MM.1S (cell line): ENCODE measurements at regions not wholly inside any gene's neighbourhood (a gene's known extent, or its start where the extent isn't known, plus 50 kb on each side); places are given as distances from the start of the nearest gene placed in this dataset.
"Not testable (repeated sequence)": the region's sequence is repeated elsewhere in the genome, so short reads cannot be mapped to it uniquely, and the experiment has no call there.

Experiments
- DNase-seq: peaks from one replicate; pipeline ENCODE4 v3.0.0-alpha.2; 2015
- H2AFZ ChIP-seq: fragments of 300-600 bp; sonication (generic); 2 replicates; pipeline ENCODE4 v1.6.0; 2016; ENCODE audit warnings: antibody characterized with exemption, low read length
- H3F3A ChIP-seq: fragments of 300-600 bp; sonication (generic); 2 replicates; pipeline ENCODE4 v1.6.1; 2016; ENCODE audit warnings: mild to moderate bottlenecking, antibody characterized with exemption, low read length, moderate library complexity, mixed read lengths; ENCODE audit not compliant: insufficient read depth
- H3K27ac ChIP-seq: fragments of 300-600 bp; sonication (generic); 2 replicates; pipeline ENCODE4 v1.5.1; 2016; ENCODE audit warnings: mild to moderate bottlenecking, low read length
- H3K27me3 ChIP-seq: fragments of 300-600 bp; sonication (generic); replicated peaks from 2 replicates; pipeline ENCODE4 v1.6.0; 2016; ENCODE audit warnings: low read length; ENCODE audit not compliant: insufficient read depth
- H3K36me3 ChIP-seq: fragments of 300-600 bp; sonication (generic); replicated peaks from 2 replicates; pipeline ENCODE4 v1.6.1; 2016; ENCODE audit warnings: mild to moderate bottlenecking, low read length, mixed read lengths; ENCODE audit not compliant: insufficient read depth
- H3K4me1 ChIP-seq: fragments of 300-600 bp; sonication (generic); 2 replicates; pipeline ENCODE4 v1.6.1; 2016; ENCODE audit warnings: low read length, mixed read lengths
- H3K4me2 ChIP-seq: fragments of 300-600 bp; sonication (generic); 2 replicates; pipeline ENCODE4 v1.6.0; 2016; ENCODE audit warnings: low read depth, low read length
- H3K4me3 ChIP-seq: fragments of 300-600 bp; sonication (generic); 2 replicates; pipeline ENCODE4 v1.5.1; 2016; ENCODE audit warnings: low read length, mixed read lengths
- H3K79me2 ChIP-seq: fragments of 300-600 bp; sonication (generic); 2 replicates; pipeline ENCODE4 v1.6.1; 2016; ENCODE audit warnings: mixed run types, low read length, mixed read lengths
- H3K9ac ChIP-seq: fragments of 300-600 bp; sonication (generic); 2 replicates; pipeline ENCODE4 v1.6.1; 2016; ENCODE audit warnings: low read length, mixed read lengths
- H3K9me2 ChIP-seq: fragments of 300-600 bp; sonication (generic); replicated peaks from 2 replicates; pipeline ENCODE4 v1.6.1; 2016; ENCODE audit warnings: mild to moderate bottlenecking, low read length, mixed read lengths; ENCODE audit not compliant: insufficient read depth
- H3K9me3 ChIP-seq: fragments of 300-600 bp; sonication (generic); replicated peaks from 2 replicates; pipeline ENCODE4 v1.6.1; 2016; ENCODE audit warnings: mild to moderate bottlenecking, low read length, mixed read lengths; ENCODE audit not compliant: insufficient read depth
- H4K20me1 ChIP-seq: fragments of 300-600 bp; sonication (generic); 2 replicates; pipeline ENCODE4 v1.6.1; 2016; ENCODE audit warnings: mild to moderate bottlenecking, low read length, moderate library complexity, mixed read lengths; ENCODE audit not compliant: insufficient read depth

DNA sequence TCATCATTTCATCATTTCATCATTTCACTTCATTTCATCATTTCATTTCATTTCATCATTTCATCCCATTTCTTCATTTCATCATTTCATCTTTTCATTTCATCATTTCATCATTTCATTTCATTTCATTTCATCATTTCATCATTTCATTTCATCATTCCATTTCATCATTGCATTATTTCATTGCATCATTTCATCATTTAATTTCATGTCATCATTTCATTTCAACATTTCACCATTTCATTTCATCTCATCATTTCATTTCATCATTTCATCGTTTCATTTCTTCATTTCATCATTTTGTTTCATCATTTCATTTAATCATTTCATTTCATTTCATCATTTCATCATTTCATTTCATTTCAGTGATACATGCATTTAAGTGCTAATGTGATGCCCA is 166.9 kb upstream of the TP53TG3 start:
- not testable (repeated sequence) for H3F3A ChIP-seq, DNase-seq, H3K9me3 ChIP-seq, H4K20me1 ChIP-seq, H3K27me3 ChIP-seq, H3K9ac ChIP-seq, H3K4me3 ChIP-seq, H2AFZ ChIP-seq, H3K79me2 ChIP-seq, H3K9me2 ChIP-seq, H3K4me2 ChIP-seq, H3K36me3 ChIP-seq, H3K4me1 ChIP-seq, H3K27ac ChIP-seq

- not testable (repeated sequence) for H3K9me3 ChIP-seq, DNase-seq, H3F3A ChIP-seq, H3K4me3 ChIP-seq, H3K27ac ChIP-seq, H3K9me2 ChIP-seq, H3K27me3 ChIP-seq, H4K20me1 ChIP-seq, H3K79me2 ChIP-seq, H3K4me2 ChIP-seq, H3K4me1 ChIP-seq, H3K9ac ChIP-seq, H2AFZ ChIP-seq, H3K36me3 ChIP-seq
These were observed 131.3 kb upstream of the TP53TG3 start for GRCh38 chr16:32807280-32807679.

- H3K4me2 ChIP-seq, H3K36me3 ChIP-seq, H3F3A ChIP-seq, H3K4me3 ChIP-seq, H3K79me2 ChIP-seq, H3K27me3 ChIP-seq, H3K27ac ChIP-seq, H3K9me3 ChIP-seq, H2AFZ ChIP-seq, H3K9me2 ChIP-seq, H3K4me1 ChIP-seq, H3K9ac ChIP-seq, DNase-seq, H4K20me1 ChIP-seq: not testable (repeated sequence)
These were observed 129.7 kb upstream of the TP53TG3 start for GRCh38 chr16:32805639-32806038.
